T-helper 17 cell (primary cell): ENCODE measurements at regions not wholly inside any gene's neighbourhood (a gene's known extent, or its start where the extent isn't known, plus 50 kb on each side); places are given as distances from the start of the nearest gene placed in this dataset.

Experiments used
- ATAC-seq: fragments of 150-1000 bp; cut with Tn5 transposase; 2 replicates; pipeline ENCODE4 v1.10.0; 2021; ENCODE audit warnings: mild to moderate bottlenecking, moderate library complexity
- DNase-seq, 3 donors: peaks; one replicate each; pipeline versions ENCODE4 v3.0.0 to v3.0.0-alpha.2; 2020 to 2021
- H3K9me3 ChIP-seq: one replicate; pipeline ENCODE4 v1.7.0; 2013; ENCODE audit warnings: low read length, mild to moderate bottlenecking; ENCODE audit not compliant: control insufficient read depth, poor library complexity, severe bottlenecking
- H3K27ac Mint-ChIP-seq: one replicate; pipeline ENCODE4 v1.8.0; 2022; ENCODE audit warnings: mild to moderate bottlenecking, moderate library complexity, mixed read lengths
- H3K27me3 Mint-ChIP-seq: one replicate; pipeline ENCODE4 v1.8.0; 2022; ENCODE audit warnings: mixed read lengths
- H3K36me3 Mint-ChIP-seq: one replicate; pipeline ENCODE4 v1.8.0; 2022; ENCODE audit warnings: low read depth, mixed read lengths
- H3K4me1 Mint-ChIP-seq: one replicate; pipeline ENCODE4 v1.8.0; 2022; ENCODE audit warnings: mild to moderate bottlenecking, mixed read lengths
- H3K4me3 Mint-ChIP-seq: one replicate; pipeline ENCODE4 v1.8.0; 2022; ENCODE audit warnings: mild to moderate bottlenecking, moderate library complexity, mixed read lengths

GRCh38 chr7:11952972-11953371, 121.0 kb upstream of the THSD7A start:
- Mint-ChIP-seq H3K4me1 (no peaks in the 10 kb centered on the region), H3K27me3 (peaks cover 4% of the 10 kb centered on the region), H3K27ac (no peak overlapping the region), H3K36me3 (no peaks in the 10 kb centered on the region), H3K4me3 (no peak overlapping the region)
- no peak for DNase-seq
- ATAC-seq: no peak
- no peaks in the 10 kb centered on the region for H3K9me3 ChIP-seq

DNA sequence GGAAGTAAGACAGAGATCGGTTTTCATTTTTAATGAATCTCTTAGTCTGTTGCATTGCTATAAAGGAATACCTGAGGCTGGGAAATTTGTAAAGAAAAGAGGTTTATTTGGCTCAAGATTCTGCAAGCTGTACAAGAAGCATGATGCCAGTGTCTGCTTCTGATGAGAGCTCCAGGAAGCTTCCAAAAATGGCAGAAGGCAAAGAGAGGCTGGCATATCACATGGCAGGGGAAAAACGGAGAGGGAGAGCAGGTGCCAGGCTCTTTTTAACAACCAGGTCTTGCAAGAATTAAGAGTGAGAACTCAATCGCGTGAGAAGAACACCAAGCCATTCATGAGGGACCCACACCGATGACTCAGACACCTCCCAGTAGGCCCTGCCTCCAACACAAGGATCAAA, 125.0 kb upstream of the THSD7A start:
- no peak for DNase-seq
- no peak for ATAC-seq
- no peak overlapping the region for H3K4me3 Mint-ChIP-seq
- H3K27me3 Mint-ChIP-seq: no peaks in the 10 kb centered on the region
- H3K27ac Mint-ChIP-seq: no peak overlapping the region
- H3K9me3 ChIP-seq: no peaks in the 10 kb centered on the region
- H3K36me3 Mint-ChIP-seq: no peaks in the 10 kb centered on the region
- H3K4me1 Mint-ChIP-seq: no peaks in the 10 kb centered on the region

- H3K36me3 Mint-ChIP-seq: no peaks in the 10 kb centered on the region
- no peaks in the 10 kb centered on the region for H3K27me3 Mint-ChIP-seq
- no peak overlapping the region for H3K4me3 Mint-ChIP-seq
- no peak overlapping the region for H3K27ac Mint-ChIP-seq
- no peak for DNase-seq
- ATAC-seq: no peak
- no peaks in the 10 kb centered on the region for H3K4me1 Mint-ChIP-seq
- no peaks in the 10 kb centered on the region for H3K9me3 ChIP-seq
Measured at GRCh38 chr7:11957956-11958355, 126.0 kb upstream of the THSD7A start.

- DNase-seq: no peak
- Mint-ChIP-seq H3K27me3 (no peaks in the 10 kb centered on the region), H3K4me3 (no peak overlapping the region), H3K4me1 (no peaks in the 10 kb centered on the region), H3K27ac (no peak overlapping the region), H3K36me3 (no peaks in the 10 kb centered on the region)
- ATAC-seq: no peak
- H3K9me3 ChIP-seq: no peaks in the 10 kb centered on the region
Measured at GRCh38 chr7:11959121-11959520, 127.1 kb upstream of the THSD7A start.

GRCh38 chr7:11960621-11961020, 128.6 kb upstream of the THSD7A start:
- no peak for DNase-seq
- no peaks in the 10 kb centered on the region for H3K36me3 Mint-ChIP-seq
- H3K4me1 Mint-ChIP-seq: no peaks in the 10 kb centered on the region
- no peak for ATAC-seq
- H3K27me3 Mint-ChIP-seq: peaks cover 5% of the 10 kb centered on the region
- no peaks in the 10 kb centered on the region for H3K9me3 ChIP-seq
- no peak overlapping the region for H3K27ac Mint-ChIP-seq
- H3K4me3 Mint-ChIP-seq: no peak overlapping the region

DNA sequence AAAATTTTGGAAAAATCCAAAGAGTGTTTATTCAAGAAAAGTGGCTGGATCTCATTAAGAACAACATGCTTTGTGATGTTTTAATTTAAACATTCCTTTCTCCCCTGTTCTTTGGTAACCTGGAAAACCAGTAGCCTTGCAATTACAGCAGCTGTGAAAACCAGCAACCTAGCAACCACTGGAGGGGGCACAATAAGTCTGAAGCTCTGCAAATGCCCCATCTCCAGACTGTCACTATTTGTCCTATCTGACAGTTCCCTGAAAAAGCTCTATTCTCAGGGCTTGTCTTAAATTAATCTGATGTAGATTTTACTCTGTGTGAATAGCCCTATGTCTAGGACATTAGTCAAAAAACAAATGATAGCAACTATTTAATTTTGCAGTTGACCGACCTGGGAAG, 137.6 kb upstream of the THSD7A start:
- peaks cover 9% of the 10 kb centered on the region for H3K27me3 Mint-ChIP-seq
- no peak overlapping the region for H3K4me3 Mint-ChIP-seq
- no peaks in the 10 kb centered on the region for H3K4me1 Mint-ChIP-seq
- no peaks in the 10 kb centered on the region for H3K36me3 Mint-ChIP-seq
- no peaks in the 10 kb centered on the region for H3K9me3 ChIP-seq
- DNase-seq (no peak), ATAC-seq (no peak)
- H3K27ac Mint-ChIP-seq: no peak overlapping the region

DNA sequence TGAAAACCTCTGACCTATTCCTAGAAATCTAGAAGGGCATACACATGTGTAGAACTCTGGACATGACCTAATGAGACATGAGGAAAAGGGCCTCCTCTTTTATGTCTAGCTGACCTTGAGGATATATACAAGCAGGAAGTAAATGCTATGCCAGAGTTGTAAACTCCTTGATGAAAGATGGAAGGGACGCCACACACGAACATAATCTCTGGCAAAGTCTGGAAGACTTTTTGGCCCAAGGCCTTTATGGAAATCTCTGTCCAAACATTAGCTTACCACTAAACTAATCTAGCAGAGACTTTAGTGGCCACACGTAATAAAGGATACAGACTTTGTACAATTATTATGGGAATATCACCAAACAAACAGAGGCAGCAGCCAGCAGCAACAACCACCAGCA, 138.1 kb upstream of the THSD7A start:
- ATAC-seq: no peak
- Mint-ChIP-seq H3K4me1 (no peaks in the 10 kb centered on the region), H3K4me3 (no peak overlapping the region), H3K27ac (no peak overlapping the region), H3K36me3 (no peaks in the 10 kb centered on the region), H3K27me3 (peaks cover 9% of the 10 kb centered on the region)
- no peak for DNase-seq
- no peaks in the 10 kb centered on the region for H3K9me3 ChIP-seq

DNA sequence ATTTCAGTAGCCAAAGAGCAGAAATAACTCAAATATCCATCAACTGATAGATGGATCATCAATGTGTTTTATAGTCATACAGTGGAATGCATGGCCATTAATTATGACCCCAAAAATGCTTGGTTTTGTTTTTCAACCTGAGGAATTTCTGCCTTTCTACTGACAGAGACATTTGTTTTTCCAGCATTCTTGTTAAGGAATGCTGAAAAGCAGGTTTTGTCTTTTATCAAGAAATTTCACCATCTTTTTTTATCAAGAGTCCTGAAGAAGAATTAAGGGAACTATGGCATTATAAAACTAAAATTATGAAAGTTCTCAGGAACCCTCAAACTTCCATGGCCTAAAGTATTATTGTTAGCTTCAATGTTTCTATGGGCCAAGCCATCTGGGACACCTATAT, 153.4 kb upstream of the THSD7A start:
- H3K27ac Mint-ChIP-seq: no peak overlapping the region
- no peaks in the 10 kb centered on the region for H3K27me3 Mint-ChIP-seq
- no peak overlapping the region for H3K4me3 Mint-ChIP-seq
- ATAC-seq: no peak
- DNase-seq: no peak
- no peaks in the 10 kb centered on the region for H3K4me1 Mint-ChIP-seq
- no peaks in the 10 kb centered on the region for H3K36me3 Mint-ChIP-seq
- no peaks in the 10 kb centered on the region for H3K9me3 ChIP-seq

GRCh38 chr7:11985971-11986370, 154.0 kb upstream of the THSD7A start:
- H3K27ac Mint-ChIP-seq: no peak overlapping the region
- DNase-seq (no peak), ATAC-seq (no peak)
- no peaks in the 10 kb centered on the region for H3K9me3 ChIP-seq
- H3K27me3 Mint-ChIP-seq: no peaks in the 10 kb centered on the region
- no peak overlapping the region for H3K4me3 Mint-ChIP-seq
- no peaks in the 10 kb centered on the region for H3K4me1 Mint-ChIP-seq
- H3K36me3 Mint-ChIP-seq: no peaks in the 10 kb centered on the region

GRCh38 chr7:11988186-11988585, 156.2 kb upstream of the THSD7A start:
- DNase-seq (no peak), ATAC-seq (no peak)
- H3K27me3 Mint-ChIP-seq: peaks cover 5% of the 10 kb centered on the region
- no peaks in the 10 kb centered on the region for H3K4me1 Mint-ChIP-seq
- no peaks in the 10 kb centered on the region for H3K9me3 ChIP-seq
- H3K36me3 Mint-ChIP-seq: no peaks in the 10 kb centered on the region
- no peak overlapping the region for H3K4me3 Mint-ChIP-seq
- no peak overlapping the region for H3K27ac Mint-ChIP-seq

DNA sequence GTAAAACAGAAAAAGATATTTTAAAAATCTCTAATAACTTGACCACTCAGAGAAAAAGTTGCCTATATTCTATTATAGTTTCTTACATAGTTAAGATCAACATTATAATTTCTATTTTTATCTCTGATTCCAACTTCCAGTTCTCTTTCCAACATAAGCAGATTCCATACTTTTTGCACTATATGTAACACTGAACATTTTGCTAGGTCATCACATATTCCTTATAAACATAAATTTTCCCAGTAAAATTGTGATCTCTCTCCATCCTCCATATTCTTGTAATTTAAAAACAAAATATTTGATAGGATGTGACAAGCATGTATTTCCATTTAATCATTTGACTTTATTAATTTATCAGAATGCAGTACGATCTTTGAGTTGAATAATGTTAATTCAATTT, 170.4 kb upstream of the THSD7A start:
- ATAC-seq: no peak
- Mint-ChIP-seq H3K4me3 (no peak overlapping the region), H3K4me1 (no peaks in the 10 kb centered on the region), H3K36me3 (no peaks in the 10 kb centered on the region), H3K27me3 (peaks cover 6% of the 10 kb centered on the region), H3K27ac (no peak overlapping the region)
- no peaks in the 10 kb centered on the region for H3K9me3 ChIP-seq
- DNase-seq: no peak

- Mint-ChIP-seq H3K4me3 (no peak overlapping the region), H3K36me3 (no peaks in the 10 kb centered on the region), H3K27ac (no peak overlapping the region), H3K4me1 (peaks cover 4% of the 10 kb centered on the region), H3K27me3 (peaks cover 6% of the 10 kb centered on the region)
- no peaks in the 10 kb centered on the region for H3K9me3 ChIP-seq
- ATAC-seq (no peak), DNase-seq (no peak)
Measured at GRCh38 chr7:12004581-12004980, 172.6 kb upstream of the THSD7A start.

GRCh38 chr7:12007576-12007975, 175.6 kb upstream of the THSD7A start:
- H3K4me1 Mint-ChIP-seq: peaks cover 4% of the 10 kb centered on the region
- ATAC-seq (no peak), DNase-seq (no peak)
- H3K4me3 Mint-ChIP-seq: no peak overlapping the region
- H3K27me3 Mint-ChIP-seq: peaks cover 6% of the 10 kb centered on the region
- H3K9me3 ChIP-seq: no peaks in the 10 kb centered on the region
- H3K27ac Mint-ChIP-seq: no peak overlapping the region
- peaks cover 3% of the 10 kb centered on the region for H3K36me3 Mint-ChIP-seq

DNA sequence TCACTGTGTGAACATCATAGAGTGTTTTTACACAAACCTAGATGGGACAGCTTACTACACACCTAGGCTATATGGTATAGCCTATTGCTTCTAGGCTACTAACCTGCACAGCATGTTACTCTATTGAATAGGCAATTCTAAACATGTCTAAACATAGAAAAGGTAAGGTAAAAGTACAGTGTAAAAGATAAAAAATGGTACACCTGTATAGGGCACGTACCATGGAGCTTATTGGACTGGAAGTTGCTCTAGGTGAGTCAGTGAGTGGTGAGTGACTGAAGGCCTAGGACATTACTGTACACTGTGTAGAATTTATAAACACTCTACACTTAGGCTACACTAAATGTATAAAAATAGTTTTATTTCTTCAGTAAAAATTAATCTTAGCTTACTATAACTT, 182.0 kb upstream of the THSD7A start:
- no peak overlapping the region for H3K27ac Mint-ChIP-seq
- H3K4me1 Mint-ChIP-seq: no peaks in the 10 kb centered on the region
- ATAC-seq (no peak), DNase-seq (no peak)
- no peaks in the 10 kb centered on the region for H3K9me3 ChIP-seq
- H3K27me3 Mint-ChIP-seq: no peaks in the 10 kb centered on the region
- H3K36me3 Mint-ChIP-seq: peaks cover 3% of the 10 kb centered on the region
- H3K4me3 Mint-ChIP-seq: no peak overlapping the region

GRCh38 chr7:12016439-12016838, 184.4 kb upstream of the THSD7A start:
- ATAC-seq (no peak), DNase-seq (no peak)
- no peaks in the 10 kb centered on the region for H3K9me3 ChIP-seq
- Mint-ChIP-seq H3K4me1 (no peaks in the 10 kb centered on the region), H3K4me3 (no peak overlapping the region), H3K27ac (no peak overlapping the region), H3K36me3 (peaks cover under 1% of the 10 kb centered on the region), H3K27me3 (peaks cover 4% of the 10 kb centered on the region)
